Vagina (tissue), 2 donors: ENCODE measurements at regions not wholly inside any gene's neighbourhood (a gene's known extent, or its start where the extent isn't known, plus 50 kb on each side); places are given as distances from the start of the nearest gene placed in this dataset.
"Not testable (repeated sequence)": the region's sequence is repeated elsewhere in the genome, so short reads cannot be mapped to it uniquely, and the experiment has no call there.

ENCODE experiments used
- DNase-seq, 2 donors: peaks; one replicate each; pipeline ENCODE4 v3.0.0-alpha.2; 2017; ENCODE audit errors: extremely low spot score in 2 of 2
- H3K27ac ChIP-seq: fragments of 200-600 bp; sonication (generic); one replicate; pipeline ENCODE4 v1.5.1; 2019
- H3K27me3 ChIP-seq: fragments of 200-600 bp; sonication (generic); one replicate; pipeline ENCODE4 v1.5.1; 2019
- H3K36me3 ChIP-seq, 2 donors: fragments of 200-600 bp; sonication (generic); one replicate each; pipeline ENCODE4 v1.5.1; 2017 to 2019
- H3K4me1 ChIP-seq: fragments of 200-600 bp; sonication (generic); one replicate; pipeline ENCODE4 v1.5.1; 2019
- H3K4me3 ChIP-seq, 2 donors: fragments of 200-600 bp; sonication (generic); 1 replicate in 1 of 2; 2 replicates in 1 of 2; pipeline ENCODE4 v1.5.1; 2016 to 2019
- H3K9me3 ChIP-seq: fragments of 200-600 bp; sonication (generic); one replicate; pipeline ENCODE4 v1.5.1; 2019
- POLR2A ChIP-seq, 2 donors: fragments of 450-650 bp; IDR thresholded peaks; one replicate each; pipeline ENCODE4 v1.6.1; 2017; ENCODE audit warnings: antibody characterized with exemption in 2 of 2, mild to moderate bottlenecking in 2 of 2, moderate library complexity in 2 of 2
- POLR2AphosphoS5 ChIP-seq, 2 donors: sonication (generic); formaldehyde crosslinking; IDR thresholded peaks; one replicate each; pipeline ENCODE4 v1.9.0; 2017; ENCODE audit warnings: antibody characterized with exemption in 2 of 2, mild to moderate bottlenecking in 2 of 2, low read depth in 1 of 2; ENCODE audit not compliant: insufficient read depth in 1 of 2
- intact Hi-C: fragments of 100-400 bp; cut with DNase I; formaldehyde crosslinking; loops from one replicate; pipeline ENCODE4 v1.15.1; 2023
- TF ChIP-seq, protein P1 (sequence below), 3 experiments: fragments of 450-650 bp in 2 of 3; fragments of 200-600 bp in 1 of 3; sonication (generic) in 1 of 3; IDR thresholded peaks; one replicate each; pipeline ENCODE4 v1.5.1; 2017 to 2019; ENCODE audit warnings: antibody characterized with exemption in 3 of 3, mild to moderate bottlenecking in 2 of 3, moderate library complexity in 2 of 3

GRCh38 chr15:20272422-20273184 lies 269.0 kb downstream of the GOLGA6L6 start:
- Histone ChIP-seq H3K36me3 (no peaks in the 10 kb centered on the region), H3K9me3 (no peaks in the 10 kb centered on the region), H3K27ac (no peak overlapping the region), H3K4me3 (no peak overlapping the region), H3K27me3 (no peaks in the 10 kb centered on the region), H3K4me1 (no peaks in the 10 kb centered on the region)
- DNase-seq: no peak
- TF ChIP-seq POLR2AphosphoS5 (IDR thresholded peaks at IDR 0.05; ENCODE audit: insufficient read depth in 1 of 2, low read depth in 1 of 2) (no peak), POLR2A (IDR thresholded peaks at IDR 0.05) (no peak)
- TF ChIP-seq, protein P1, sequence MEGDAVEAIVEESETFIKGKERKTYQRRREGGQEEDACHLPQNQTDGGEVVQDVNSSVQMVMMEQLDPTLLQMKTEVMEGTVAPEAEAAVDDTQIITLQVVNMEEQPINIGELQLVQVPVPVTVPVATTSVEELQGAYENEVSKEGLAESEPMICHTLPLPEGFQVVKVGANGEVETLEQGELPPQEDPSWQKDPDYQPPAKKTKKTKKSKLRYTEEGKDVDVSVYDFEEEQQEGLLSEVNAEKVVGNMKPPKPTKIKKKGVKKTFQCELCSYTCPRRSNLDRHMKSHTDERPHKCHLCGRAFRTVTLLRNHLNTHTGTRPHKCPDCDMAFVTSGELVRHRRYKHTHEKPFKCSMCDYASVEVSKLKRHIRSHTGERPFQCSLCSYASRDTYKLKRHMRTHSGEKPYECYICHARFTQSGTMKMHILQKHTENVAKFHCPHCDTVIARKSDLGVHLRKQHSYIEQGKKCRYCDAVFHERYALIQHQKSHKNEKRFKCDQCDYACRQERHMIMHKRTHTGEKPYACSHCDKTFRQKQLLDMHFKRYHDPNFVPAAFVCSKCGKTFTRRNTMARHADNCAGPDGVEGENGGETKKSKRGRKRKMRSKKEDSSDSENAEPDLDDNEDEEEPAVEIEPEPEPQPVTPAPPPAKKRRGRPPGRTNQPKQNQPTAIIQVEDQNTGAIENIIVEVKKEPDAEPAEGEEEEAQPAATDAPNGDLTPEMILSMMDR (IDR thresholded peaks at IDR 0.05): no peak
- intact Hi-C loops: no loop called here

DNA sequence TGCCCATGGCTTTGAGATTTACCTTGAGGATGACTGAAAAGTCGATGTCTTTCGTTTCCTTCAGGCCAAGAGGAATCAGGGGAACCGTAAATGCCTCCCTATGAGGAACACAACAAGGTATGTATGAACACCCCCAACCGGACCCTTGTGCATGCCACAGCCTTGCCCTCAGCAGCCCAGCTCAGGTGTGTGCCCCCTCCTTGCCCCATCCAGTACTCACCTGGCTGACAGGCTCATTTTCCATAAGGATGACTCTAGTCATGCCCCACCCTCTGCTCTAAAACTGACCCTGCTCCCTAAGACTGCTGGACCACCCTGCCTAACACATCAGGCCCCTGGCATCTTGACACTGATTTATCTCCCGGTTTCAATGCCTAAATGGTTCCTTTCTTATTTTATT lies 270.0 kb downstream of the GOLGA6L6 start:
- H3K36me3 ChIP-seq: no peaks in the 10 kb centered on the region
- TF ChIP-seq POLR2A (IDR thresholded peaks at IDR 0.05) (no peak), POLR2AphosphoS5 (IDR thresholded peaks at IDR 0.05; ENCODE audit: insufficient read depth in 1 of 2, low read depth in 1 of 2) (no peak)
- TF ChIP-seq, protein P1 (IDR thresholded peaks at IDR 0.05): no peak
- intact Hi-C loops: no loop called here
- no peaks in the 10 kb centered on the region for H3K27me3 ChIP-seq
- no peaks in the 10 kb centered on the region for H3K4me1 ChIP-seq
- DNase-seq: no peak
- H3K4me3 ChIP-seq: no peak overlapping the region
- no peak overlapping the region for H3K27ac ChIP-seq
- no peaks in the 10 kb centered on the region for H3K9me3 ChIP-seq

GRCh38 chr15:20269956-20270355 lies 271.6 kb downstream of the GOLGA6L6 start:
- DNase-seq, intact Hi-C loops, H3K4me3 ChIP-seq, H3K9me3 ChIP-seq, H3K36me3 ChIP-seq, H3K27me3 ChIP-seq, H3K4me1 ChIP-seq, H3K27ac ChIP-seq: not testable (repeated sequence)

GRCh38 chr15:20267996-20268395 lies 273.6 kb downstream of the GOLGA6L6 start:
- DNase-seq, intact Hi-C loops, H3K4me1 ChIP-seq, H3K27me3 ChIP-seq, H3K27ac ChIP-seq, H3K4me3 ChIP-seq, H3K36me3 ChIP-seq, H3K9me3 ChIP-seq: not testable (repeated sequence)

DNA sequence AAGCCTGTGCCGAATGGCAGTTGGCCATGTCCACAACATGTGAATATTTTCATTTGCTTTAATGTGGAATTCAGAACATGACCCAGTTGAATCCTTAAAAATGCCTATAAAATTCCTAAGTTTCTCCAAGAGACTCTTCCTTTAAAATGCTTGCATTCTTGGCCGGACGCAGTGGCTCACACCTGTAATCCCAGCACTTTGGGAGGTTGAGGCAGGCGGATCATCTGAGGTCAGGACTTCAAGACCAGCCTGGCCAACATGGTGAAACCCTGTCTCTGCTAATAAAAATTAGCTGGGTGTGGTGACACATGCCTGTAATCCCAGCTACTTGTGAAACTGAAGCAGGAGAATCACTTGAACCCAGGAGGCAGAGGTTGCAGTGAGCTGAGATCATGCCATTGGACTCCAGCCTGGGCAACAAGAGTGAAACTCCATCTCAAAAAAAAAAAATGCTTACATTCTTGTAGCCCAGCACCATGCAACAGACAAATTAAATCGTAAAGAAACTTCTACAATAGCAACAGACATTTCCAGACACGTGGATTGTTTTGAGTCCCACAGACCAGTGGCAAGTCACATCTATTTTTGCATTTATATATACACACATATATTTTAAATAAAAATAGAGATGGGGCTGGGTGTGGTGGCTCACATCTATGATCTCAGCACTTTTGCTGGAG lies 274.4 kb downstream of the GOLGA6L6 start:
- intact Hi-C loops, H3K4me3 ChIP-seq, H3K36me3 ChIP-seq, H3K4me1 ChIP-seq, H3K27me3 ChIP-seq, H3K9me3 ChIP-seq, DNase-seq, H3K27ac ChIP-seq: not testable (repeated sequence)

DNA sequence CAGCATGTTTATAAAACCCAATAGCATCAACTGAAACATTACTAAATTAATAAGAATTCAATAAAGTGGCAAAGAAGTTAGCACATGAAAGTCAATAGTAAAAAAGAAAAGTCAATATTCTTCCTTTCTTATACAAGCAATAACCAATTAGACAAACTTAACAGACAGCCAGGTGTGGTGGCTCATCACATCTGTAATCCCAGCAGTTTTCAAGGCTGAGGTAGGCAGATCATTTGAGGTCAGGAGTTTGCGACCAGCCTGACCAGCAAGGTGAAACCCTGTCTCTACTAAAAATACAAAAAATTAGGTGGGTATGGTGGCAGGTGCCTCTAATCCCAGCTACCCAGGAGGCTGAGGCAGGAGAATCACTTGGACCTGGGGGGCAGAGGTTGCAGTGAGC lies 275.9 kb downstream of the GOLGA6L6 start:
- DNase-seq, H3K36me3 ChIP-seq, H3K4me1 ChIP-seq, H3K27ac ChIP-seq, H3K9me3 ChIP-seq, H3K27me3 ChIP-seq, H3K4me3 ChIP-seq, intact Hi-C loops: not testable (repeated sequence)

DNA sequence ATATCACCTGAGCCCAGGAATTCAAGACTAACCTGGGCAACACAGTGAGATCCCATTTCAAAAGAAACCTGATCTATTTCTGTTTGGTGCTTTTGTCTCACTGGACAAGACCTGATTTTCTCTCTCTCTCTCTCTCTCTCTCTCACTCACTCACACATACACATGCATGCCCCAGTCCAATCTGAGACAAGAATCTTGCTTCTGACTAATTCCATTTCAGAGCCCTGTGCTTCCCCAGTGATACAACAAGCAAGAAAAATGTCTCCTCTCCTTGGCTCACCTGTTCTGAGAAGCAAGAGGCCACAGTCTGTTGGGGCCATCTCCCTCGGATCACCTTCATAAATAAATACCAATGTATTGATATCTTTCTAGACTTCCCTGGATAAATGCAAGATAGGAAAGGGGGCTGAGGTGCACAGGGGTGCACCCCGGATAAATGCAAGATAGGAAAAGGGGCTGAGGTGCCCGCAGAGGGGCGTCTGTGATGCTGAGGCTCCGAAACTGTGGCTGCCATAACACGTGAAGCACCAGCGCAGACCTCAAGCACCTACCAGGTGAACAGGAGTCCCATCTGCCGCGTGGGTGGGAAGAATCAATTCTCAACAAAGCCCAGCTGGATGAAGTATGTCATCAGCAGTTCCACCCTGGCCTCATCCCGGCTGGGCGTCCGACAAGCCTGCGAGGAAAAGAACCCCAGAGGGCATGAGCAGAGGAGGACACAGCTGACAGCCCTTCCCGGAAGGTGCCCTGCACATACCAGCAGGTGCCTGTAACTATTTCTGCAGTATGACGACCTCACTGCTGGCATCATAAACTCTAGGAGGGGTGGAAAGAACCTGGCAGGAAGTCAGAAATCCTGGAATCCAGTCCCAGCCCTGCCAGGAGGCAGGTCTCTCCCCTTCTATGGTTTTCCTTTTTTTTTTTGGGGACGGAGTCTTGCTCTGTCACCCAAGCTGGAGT lies 280.0 kb downstream of the GOLGA6L6 start:
- DNase-seq, intact Hi-C loops, H3K27ac ChIP-seq, H3K9me3 ChIP-seq, H3K36me3 ChIP-seq, H3K27me3 ChIP-seq, H3K4me3 ChIP-seq, H3K4me1 ChIP-seq: not testable (repeated sequence)

GRCh38 chr15:20260650-20261049 lies 280.9 kb downstream of the GOLGA6L6 start:
- intact Hi-C loops, H3K9me3 ChIP-seq, H3K27ac ChIP-seq, H3K4me1 ChIP-seq, H3K27me3 ChIP-seq, H3K36me3 ChIP-seq, DNase-seq, H3K4me3 ChIP-seq: not testable (repeated sequence)

DNA sequence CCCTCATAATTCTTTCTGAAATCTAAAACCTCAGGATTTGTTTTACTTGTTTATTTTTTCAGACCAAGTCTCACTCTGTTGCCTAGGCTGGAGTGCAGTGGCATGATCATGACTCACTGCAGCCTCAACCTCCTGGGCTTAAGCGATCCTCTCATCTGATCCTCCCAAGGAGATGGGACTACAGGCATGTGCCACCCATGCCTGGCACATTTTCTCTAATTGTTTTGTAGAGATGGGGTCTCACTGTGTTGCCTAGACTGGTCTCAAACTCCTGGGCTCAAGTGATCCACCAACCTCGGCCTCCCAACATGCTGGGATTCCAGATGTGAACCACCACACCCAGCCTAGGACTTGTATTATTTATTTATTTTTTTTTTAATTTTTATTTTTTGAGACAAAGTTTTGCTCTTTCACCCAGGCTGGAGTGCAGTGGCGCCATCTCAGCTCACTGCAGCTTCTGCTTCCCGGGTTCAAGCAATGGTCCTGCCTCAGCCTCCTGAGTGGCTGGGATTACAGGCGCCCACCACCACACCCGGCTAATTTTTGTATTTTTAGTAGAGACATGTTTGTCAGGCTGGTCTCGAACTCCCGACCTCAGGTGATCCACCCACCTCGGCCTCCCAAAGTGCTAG lies 281.9 kb downstream of the GOLGA6L6 start:
- DNase-seq, H3K36me3 ChIP-seq, intact Hi-C loops, H3K4me3 ChIP-seq, H3K9me3 ChIP-seq, H3K4me1 ChIP-seq, H3K27me3 ChIP-seq, H3K27ac ChIP-seq: not testable (repeated sequence)

DNA sequence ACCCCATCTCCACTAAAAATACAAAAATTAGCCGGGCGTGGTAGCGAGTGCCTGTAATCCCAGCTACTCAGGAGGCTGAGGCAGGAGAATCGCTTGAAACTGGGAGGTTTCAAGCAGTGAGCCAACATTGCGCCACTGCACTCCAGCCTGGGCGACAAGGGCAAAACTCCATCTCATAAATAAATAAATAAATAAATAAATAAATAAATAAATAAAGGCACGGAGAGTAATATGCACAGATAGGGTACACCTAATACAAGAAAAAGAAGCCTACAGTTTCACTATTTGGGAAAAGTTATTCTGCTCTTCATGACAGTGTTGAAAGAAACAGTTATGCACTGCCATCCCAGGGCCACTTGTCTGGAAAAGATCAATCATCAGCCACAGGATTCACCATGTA lies 285.2 kb downstream of the GOLGA6L6 start:
- H3K9me3 ChIP-seq, intact Hi-C loops, DNase-seq: not testable (repeated sequence)

More for the DNA sequence above, 285.2 kb downstream of the GOLGA6L6 start:
- not testable (repeated sequence) for H3K36me3 ChIP-seq, H3K27me3 ChIP-seq, H3K4me1 ChIP-seq, H3K27ac ChIP-seq, H3K4me3 ChIP-seq
